ENCODE measurements at regions not wholly inside any gene's neighbourhood (a gene's known extent, or its start where the extent isn't known, plus 50 kb on each side); places are given as distances from the start of the nearest gene placed in this dataset.

DNA sequence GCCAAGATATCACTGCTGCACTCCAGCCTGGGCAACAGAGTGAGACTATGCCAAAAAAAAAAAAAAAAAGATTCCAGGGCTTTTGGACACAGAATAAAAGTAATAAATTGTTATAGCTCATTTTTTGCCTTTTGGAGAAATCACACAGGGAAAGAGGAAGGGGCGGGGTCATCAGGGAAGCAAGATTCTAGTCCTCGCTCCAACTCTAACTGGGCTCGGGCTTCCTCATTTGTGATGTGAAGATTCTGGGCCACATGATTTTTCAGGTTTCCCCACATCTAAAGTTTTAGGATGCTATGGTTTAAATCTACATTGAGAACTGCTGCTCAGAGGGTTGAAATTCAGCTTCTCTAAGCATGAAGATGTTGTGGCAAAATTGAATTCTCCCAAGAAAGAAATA, 179.3 kb upstream of the PLXNA2 start:
- peaks cover 10% of the 10 kb centered on the region for H3K27me3 Mint-ChIP-seq (ENCODE audit: low read depth)
- no peak for TF ChIP-seq CTCF (IDR thresholded peaks at IDR 0.05)
- H3K9me3 Mint-ChIP-seq (ENCODE audit: low read depth) = peaks cover 5% of the 10 kb centered on the region
- DNase-seq (ENCODE audit: low spot score) = no peak
- H3K4me1 Mint-ChIP-seq (ENCODE audit: low read depth) = no peaks in the 10 kb centered on the region
- H3K27ac Mint-ChIP-seq (ENCODE audit: unreplicated experiment) = no peak overlapping the region
- H3K4me3 Mint-ChIP-seq (ENCODE audit: unreplicated experiment) = no peak overlapping the region
- no peaks in the 10 kb centered on the region for H3K36me3 Mint-ChIP-seq (ENCODE audit: low read depth)

DNA sequence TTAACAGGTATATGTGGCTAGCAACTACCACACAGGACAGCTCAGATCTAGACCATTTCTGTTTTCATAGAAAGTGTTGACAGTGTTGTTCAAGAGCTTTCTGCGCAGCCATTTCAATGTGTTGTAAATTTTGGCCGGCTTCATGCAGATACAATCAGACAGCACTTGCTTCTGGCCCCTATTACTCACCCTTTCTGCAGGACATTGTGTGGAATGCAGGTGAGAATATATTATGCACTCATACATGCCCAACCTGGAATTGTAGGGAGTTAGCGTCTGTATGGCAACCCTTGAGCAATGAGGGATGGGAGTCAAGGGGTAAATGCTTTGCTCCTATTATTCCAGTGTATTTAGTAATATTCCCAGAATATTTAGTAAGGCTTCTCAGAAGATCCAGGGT, 180.9 kb upstream of the PLXNA2 start:
- Mint-ChIP-seq H3K36me3 (ENCODE audit: low read depth) (no peaks in the 10 kb centered on the region), H3K4me3 (ENCODE audit: unreplicated experiment) (no peak overlapping the region), H3K4me1 (ENCODE audit: low read depth) (no peaks in the 10 kb centered on the region), H3K27ac (ENCODE audit: unreplicated experiment) (no peak overlapping the region), H3K9me3 (ENCODE audit: low read depth) (peaks cover 5% of the 10 kb centered on the region), H3K27me3 (ENCODE audit: low read depth) (peaks cover 8% of the 10 kb centered on the region)
- no peak for DNase-seq (ENCODE audit: low spot score)
- TF ChIP-seq CTCF (IDR thresholded peaks at IDR 0.05) = no peak

GRCh38 chr1:208430220-208430619, 186.0 kb upstream of the PLXNA2 start:
- H3K27ac Mint-ChIP-seq (ENCODE audit: unreplicated experiment) = no peak overlapping the region
- DNase-seq (ENCODE audit: low spot score) = no peak
- no peak overlapping the region for H3K4me3 Mint-ChIP-seq (ENCODE audit: unreplicated experiment)
- no peak for TF ChIP-seq CTCF (IDR thresholded peaks at IDR 0.05)
- H3K9me3 Mint-ChIP-seq (ENCODE audit: low read depth) = no peaks in the 10 kb centered on the region
- H3K36me3 Mint-ChIP-seq (ENCODE audit: low read depth) = no peaks in the 10 kb centered on the region
- H3K27me3 Mint-ChIP-seq (ENCODE audit: low read depth) = peaks cover 8% of the 10 kb centered on the region
- no peaks in the 10 kb centered on the region for H3K4me1 Mint-ChIP-seq (ENCODE audit: low read depth)

DNA sequence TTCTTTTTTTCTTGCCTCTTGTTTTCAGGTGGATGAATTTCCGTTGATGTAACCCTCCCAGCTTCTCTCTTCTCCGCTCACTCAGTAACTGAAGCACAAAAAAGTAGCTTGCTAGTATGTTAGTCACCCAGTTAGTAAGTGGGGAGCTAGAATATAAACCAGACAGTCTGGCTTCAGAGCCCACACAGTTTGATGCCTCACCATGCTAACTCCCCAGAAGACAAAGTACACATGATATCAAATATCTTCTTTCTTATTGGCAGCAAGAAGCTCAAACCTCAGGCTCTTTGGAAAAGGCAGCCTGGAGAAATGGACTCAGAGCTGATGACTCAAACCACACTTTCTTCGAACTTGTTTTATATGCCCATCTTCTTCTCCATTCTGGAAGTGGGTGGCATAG, 187.5 kb upstream of the PLXNA2 start:
- H3K27me3 Mint-ChIP-seq (ENCODE audit: low read depth) = peaks cover 5% of the 10 kb centered on the region
- no peaks in the 10 kb centered on the region for H3K4me1 Mint-ChIP-seq (ENCODE audit: low read depth)
- H3K9me3 Mint-ChIP-seq (ENCODE audit: low read depth) = no peaks in the 10 kb centered on the region
- H3K4me3 Mint-ChIP-seq (ENCODE audit: unreplicated experiment) = no peak overlapping the region
- no peaks in the 10 kb centered on the region for H3K36me3 Mint-ChIP-seq (ENCODE audit: low read depth)
- H3K27ac Mint-ChIP-seq (ENCODE audit: unreplicated experiment) = no peak overlapping the region
- no peak for TF ChIP-seq CTCF (IDR thresholded peaks at IDR 0.05)
- no peak for DNase-seq (ENCODE audit: low spot score)

DNA sequence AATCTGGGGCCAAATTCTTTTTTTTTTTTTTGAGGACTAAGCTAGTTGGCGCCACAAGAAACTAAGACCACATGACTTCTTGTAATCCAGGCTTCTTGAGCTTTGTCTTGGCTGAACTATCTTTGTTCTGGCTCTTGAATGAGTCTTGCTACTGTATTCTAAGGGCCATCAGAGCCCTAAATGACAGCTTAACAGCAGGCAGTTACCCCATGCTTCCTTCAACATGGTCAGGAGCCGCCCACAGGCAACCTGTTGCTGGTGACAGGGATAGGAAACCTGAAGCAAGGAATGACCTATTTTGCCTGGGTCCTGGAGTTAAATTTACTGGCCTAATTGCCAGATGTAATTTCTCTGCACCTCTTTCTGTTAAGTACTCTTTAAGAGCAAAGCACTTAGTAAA, 188.2 kb upstream of the PLXNA2 start:
- Mint-ChIP-seq H3K27me3 (ENCODE audit: low read depth) (peaks cover 5% of the 10 kb centered on the region), H3K4me1 (ENCODE audit: low read depth) (no peaks in the 10 kb centered on the region), H3K4me3 (ENCODE audit: unreplicated experiment) (no peak overlapping the region), H3K36me3 (ENCODE audit: low read depth) (no peaks in the 10 kb centered on the region), H3K9me3 (ENCODE audit: low read depth) (no peaks in the 10 kb centered on the region), H3K27ac (ENCODE audit: unreplicated experiment) (no peak overlapping the region)
- DNase-seq (ENCODE audit: low spot score) = no peak
- no peak for TF ChIP-seq CTCF (IDR thresholded peaks at IDR 0.05)
